Vagina (tissue), 2 donors: ENCODE measurements at regions not wholly inside any gene's neighbourhood (a gene's known extent, or its start where the extent isn't known, plus 50 kb on each side); places are given as distances from the start of the nearest gene placed in this dataset.
"Not testable (repeated sequence)": the region's sequence is repeated elsewhere in the genome, so short reads cannot be mapped to it uniquely, and the experiment has no call there.

Experiments used
- DNase-seq, 2 donors: peaks; one replicate each; pipeline ENCODE4 v3.0.0-alpha.2; 2017; ENCODE audit errors: extremely low spot score in 2 of 2
- H3K27ac ChIP-seq: fragments of 200-600 bp; sonication (generic); one replicate; pipeline ENCODE4 v1.5.1; 2019
- H3K27me3 ChIP-seq: fragments of 200-600 bp; sonication (generic); one replicate; pipeline ENCODE4 v1.5.1; 2019
- H3K36me3 ChIP-seq, 2 donors: fragments of 200-600 bp; sonication (generic); one replicate each; pipeline ENCODE4 v1.5.1; 2017 to 2019
- H3K4me1 ChIP-seq: fragments of 200-600 bp; sonication (generic); one replicate; pipeline ENCODE4 v1.5.1; 2019
- H3K4me3 ChIP-seq, 2 donors: fragments of 200-600 bp; sonication (generic); 1 replicate in 1 of 2; 2 replicates in 1 of 2; pipeline ENCODE4 v1.5.1; 2016 to 2019
- H3K9me3 ChIP-seq: fragments of 200-600 bp; sonication (generic); one replicate; pipeline ENCODE4 v1.5.1; 2019
- CTCF ChIP-seq, 3 experiments: fragments of 450-650 bp in 2 of 3; fragments of 200-600 bp in 1 of 3; sonication (generic) in 1 of 3; IDR thresholded peaks; one replicate each; pipeline ENCODE4 v1.5.1; 2017 to 2019; ENCODE audit warnings: antibody characterized with exemption in 3 of 3, mild to moderate bottlenecking in 2 of 3, moderate library complexity in 2 of 3
- POLR2A ChIP-seq, 2 donors: fragments of 450-650 bp; IDR thresholded peaks; one replicate each; pipeline ENCODE4 v1.6.1; 2017; ENCODE audit warnings: antibody characterized with exemption in 2 of 2, mild to moderate bottlenecking in 2 of 2, moderate library complexity in 2 of 2
- POLR2AphosphoS5 ChIP-seq, 2 donors: sonication (generic); formaldehyde crosslinking; IDR thresholded peaks; one replicate each; pipeline ENCODE4 v1.9.0; 2017; ENCODE audit warnings: antibody characterized with exemption in 2 of 2, mild to moderate bottlenecking in 2 of 2, low read depth in 1 of 2; ENCODE audit not compliant: insufficient read depth in 1 of 2
- intact Hi-C: fragments of 100-400 bp; cut with DNase I; formaldehyde crosslinking; loops from one replicate; pipeline ENCODE4 v1.15.1; 2023

GRCh38 chr6:71091956-71092355 lies 135.1 kb upstream of the B3GAT2 start:
- no peaks in the 10 kb centered on the region for H3K9me3 ChIP-seq
- H3K27ac ChIP-seq: no peak overlapping the region
- no peaks in the 10 kb centered on the region for H3K4me1 ChIP-seq
- intact Hi-C loops: no loop called here
- DNase-seq: no peak
- no peaks in the 10 kb centered on the region for H3K27me3 ChIP-seq
- no peaks in the 10 kb centered on the region for H3K36me3 ChIP-seq
- TF ChIP-seq CTCF (IDR thresholded peaks at IDR 0.05): no peak
- no peak for TF ChIP-seq POLR2A (IDR thresholded peaks at IDR 0.05)
- no peak for TF ChIP-seq POLR2AphosphoS5 (IDR thresholded peaks at IDR 0.05; ENCODE audit: insufficient read depth in 1 of 2, low read depth in 1 of 2)
- no peak overlapping the region for H3K4me3 ChIP-seq

GRCh38 chr6:71097264-71097663 lies 140.4 kb upstream of the B3GAT2 start:
- H3K27ac ChIP-seq, H3K27me3 ChIP-seq, H3K4me3 ChIP-seq, intact Hi-C loops, DNase-seq, H3K4me1 ChIP-seq, H3K36me3 ChIP-seq, H3K9me3 ChIP-seq: not testable (repeated sequence)

- no peaks in the 10 kb centered on the region for H3K27me3 ChIP-seq
- intact Hi-C loops: no loop called here
- no peak overlapping the region for H3K27ac ChIP-seq
- no peaks in the 10 kb centered on the region for H3K9me3 ChIP-seq
- no peak overlapping the region for H3K4me3 ChIP-seq
- no peak for DNase-seq
- H3K4me1 ChIP-seq: no peaks in the 10 kb centered on the region
- TF ChIP-seq POLR2A (IDR thresholded peaks at IDR 0.05) (no peak), POLR2AphosphoS5 (IDR thresholded peaks at IDR 0.05; ENCODE audit: insufficient read depth in 1 of 2, low read depth in 1 of 2) (no peak), CTCF (IDR thresholded peaks at IDR 0.05) (no peak)
- H3K36me3 ChIP-seq: no peaks in the 10 kb centered on the region
Observed at GRCh38 chr6:71099649-71100048, 142.8 kb upstream of the B3GAT2 start.

GRCh38 chr6:71103130-71103529 lies 146.3 kb upstream of the B3GAT2 start:
- TF ChIP-seq POLR2AphosphoS5 (IDR thresholded peaks at IDR 0.05; ENCODE audit: insufficient read depth in 1 of 2, low read depth in 1 of 2): no peak
- TF ChIP-seq CTCF (IDR thresholded peaks at IDR 0.05): no peak
- no peak for TF ChIP-seq POLR2A (IDR thresholded peaks at IDR 0.05)
- no peaks in the 10 kb centered on the region for H3K27me3 ChIP-seq
- H3K36me3 ChIP-seq: no peaks in the 10 kb centered on the region
- no peak overlapping the region for H3K4me3 ChIP-seq
- H3K4me1 ChIP-seq: peaks cover 9% of the 10 kb centered on the region
- intact Hi-C loops: no loop called here
- H3K27ac ChIP-seq: no peak overlapping the region
- no peak for DNase-seq
- H3K9me3 ChIP-seq: no peaks in the 10 kb centered on the region

- no peaks in the 10 kb centered on the region for H3K9me3 ChIP-seq
- no peak for DNase-seq
- intact Hi-C loops: no loop called here
- TF ChIP-seq POLR2AphosphoS5 (IDR thresholded peaks at IDR 0.05; ENCODE audit: insufficient read depth in 1 of 2, low read depth in 1 of 2): no peak
- TF ChIP-seq CTCF (IDR thresholded peaks at IDR 0.05): no peak
- TF ChIP-seq POLR2A (IDR thresholded peaks at IDR 0.05): no peak
- no peak overlapping the region for H3K4me3 ChIP-seq
- no peaks in the 10 kb centered on the region for H3K27me3 ChIP-seq
- no peak overlapping the region for H3K27ac ChIP-seq
- H3K4me1 ChIP-seq: peaks cover 9% of the 10 kb centered on the region
- H3K36me3 ChIP-seq: no peaks in the 10 kb centered on the region
Observed at GRCh38 chr6:71103641-71104040, 146.8 kb upstream of the B3GAT2 start.

- no peaks in the 10 kb centered on the region for H3K9me3 ChIP-seq
- intact Hi-C loops: no loop called here
- TF ChIP-seq POLR2A (IDR thresholded peaks at IDR 0.05) (no peak), CTCF (IDR thresholded peaks at IDR 0.05) (no peak), POLR2AphosphoS5 (IDR thresholded peaks at IDR 0.05; ENCODE audit: insufficient read depth in 1 of 2, low read depth in 1 of 2) (no peak)
- H3K27ac ChIP-seq: no peak overlapping the region
- no peak overlapping the region for H3K4me3 ChIP-seq
- no peaks in the 10 kb centered on the region for H3K27me3 ChIP-seq
- no peak for DNase-seq
- H3K36me3 ChIP-seq: no peaks in the 10 kb centered on the region
- H3K4me1 ChIP-seq: peaks cover 9% of the 10 kb centered on the region
Observed at GRCh38 chr6:71106276-71106675, 149.4 kb upstream of the B3GAT2 start.
